CD4-positive, alpha-beta T cell (primary cell): ENCODE measurements at regions not wholly inside any gene's neighbourhood (a gene's known extent, or its start where the extent isn't known, plus 50 kb on each side); places are given as distances from the start of the nearest gene placed in this dataset.

Source experiments
- ATAC-seq: fragments of 200-7000 bp; cut with Tn5 transposase; one replicate; pipeline ENCODE4 v1.10.0; 2022; ENCODE audit warnings: mild to moderate bottlenecking; ENCODE audit not compliant: poor library complexity
- CTCF ChIA-PET: fragments of 350-600 bp; sonication (Branson Sonifier 250); formaldehyde crosslinking; loops from one replicate; lab custom pipeline; 2021; ENCODE audit warnings: antibody characterized with exemption, inconsistent platforms; lab: Charles Lee
- POLR2A ChIA-PET: fragments of 350-600 bp; sonication (Branson Sonifier 250); formaldehyde crosslinking; loops from one replicate; lab custom pipeline; 2021; ENCODE audit warnings: antibody characterized with exemption, inconsistent platforms; lab: Charles Lee
- DNase-seq, 14 experiments: peaks; one replicate each; pipeline ENCODE4 v3.0.0-alpha.2; 2013 to 2020; ENCODE audit warnings: mixed read lengths in 2 of 14
- H3K27ac ChIP-seq, 2 donors: one replicate each; pipeline versions ENCODE4 v1.5.1 to v1.7.0; 2013; ENCODE audit warnings: low read length in 2 of 2, low read depth in 1 of 2, mild to moderate bottlenecking in 1 of 2
- H3K27me3 ChIP-seq, 2 experiments: 1 replicate in 1 of 2; 2 replicates in 1 of 2; pipeline versions ENCODE4 v1.6.1 to v1.7.0; 2013; ENCODE audit warnings: low read length in 2 of 2, control low read depth in 1 of 2, mild to moderate bottlenecking in 1 of 2, moderate library complexity in 1 of 2; ENCODE audit not compliant: insufficient read depth in 2 of 2, control insufficient read depth in 1 of 2
- H3K36me3 ChIP-seq: one replicate; pipeline ENCODE4 v1.6.1; 2013; ENCODE audit warnings: low read length, control low read depth; ENCODE audit not compliant: insufficient read depth
- H3K4me1 ChIP-seq: one replicate; pipeline ENCODE4 v1.6.1; 2013; ENCODE audit warnings: low read length, control low read depth; ENCODE audit not compliant: insufficient read depth
- H3K4me3 ChIP-seq: one replicate; pipeline ENCODE4 v1.5.1; 2013; ENCODE audit warnings: mild to moderate bottlenecking, low read length, moderate library complexity
- H3K9me3 ChIP-seq, 2 experiments: 1 replicate in 1 of 2; 2 replicates in 1 of 2; pipeline versions ENCODE4 v1.6.1 to v1.7.0; 2013; ENCODE audit warnings: low read length in 2 of 2, mild to moderate bottlenecking in 2 of 2, control low read depth in 1 of 2, moderate library complexity in 1 of 2; ENCODE audit not compliant: control insufficient read depth in 1 of 2, insufficient read depth in 1 of 2
- H3K27ac Mint-ChIP-seq: one replicate; pipeline ENCODE4 v1.8.0; 2020; ENCODE audit warnings: mixed read lengths
- H3K27me3 Mint-ChIP-seq: one replicate; pipeline ENCODE4 v1.8.0; 2021; ENCODE audit warnings: mixed read lengths
- H3K36me3 Mint-ChIP-seq: one replicate; pipeline ENCODE4 v1.8.0; 2021; ENCODE audit warnings: low read depth, mixed read lengths
- H3K4me1 Mint-ChIP-seq: one replicate; pipeline ENCODE4 v1.8.0; 2021; ENCODE audit warnings: low read depth, mixed read lengths
- H3K4me3 Mint-ChIP-seq: one replicate; pipeline ENCODE4 v1.8.0; 2020; ENCODE audit warnings: mild to moderate bottlenecking, mixed read lengths
- H3K9me3 Mint-ChIP-seq: one replicate; pipeline ENCODE4 v1.8.0; 2020; ENCODE audit warnings: mixed read lengths
- intact Hi-C, 2 experiments: fragments of 100-400 bp; cut with DNase I in 1 of 2; cut with micrococcal nuclease in 1 of 2; formaldehyde crosslinking; loops; one replicate each; pipeline versions ENCODE4 v1.15.1 to v1.9.0; 2023 to 2025; cut with DNase I, micrococcal nuclease
- TF ChIP-seq, protein P1 (sequence below): fragments of 200-600 bp; IDR thresholded peaks from one replicate; pipeline ENCODE4 v1.8.0; 2022; ENCODE audit warnings: antibody characterized with exemption, mild to moderate bottlenecking

- DNase-seq (peak in 2 of 14 experiments; percentile 5 to 6), ATAC-seq (no peak)
- Histone ChIP-seq H3K36me3 (no peaks in the 10 kb centered on the region), H3K4me3 (no peak overlapping the region), H3K4me1 (no peaks in the 10 kb centered on the region), H3K27ac (no peak overlapping the region), H3K9me3 (no peaks in the 10 kb centered on the region), H3K27me3 (no peaks in the 10 kb centered on the region)
- Mint-ChIP-seq H3K4me1 (no peaks in the 10 kb centered on the region), H3K27me3 (no peaks in the 10 kb centered on the region), H3K27ac (no peak overlapping the region), H3K36me3 (no peaks in the 10 kb centered on the region), H3K9me3 (no peaks in the 10 kb centered on the region), H3K4me3 (no peak overlapping the region)
- POLR2A ChIA-PET, result no interaction called here
- intact Hi-C loops, result no loop called here
- TF ChIP-seq, protein P1, sequence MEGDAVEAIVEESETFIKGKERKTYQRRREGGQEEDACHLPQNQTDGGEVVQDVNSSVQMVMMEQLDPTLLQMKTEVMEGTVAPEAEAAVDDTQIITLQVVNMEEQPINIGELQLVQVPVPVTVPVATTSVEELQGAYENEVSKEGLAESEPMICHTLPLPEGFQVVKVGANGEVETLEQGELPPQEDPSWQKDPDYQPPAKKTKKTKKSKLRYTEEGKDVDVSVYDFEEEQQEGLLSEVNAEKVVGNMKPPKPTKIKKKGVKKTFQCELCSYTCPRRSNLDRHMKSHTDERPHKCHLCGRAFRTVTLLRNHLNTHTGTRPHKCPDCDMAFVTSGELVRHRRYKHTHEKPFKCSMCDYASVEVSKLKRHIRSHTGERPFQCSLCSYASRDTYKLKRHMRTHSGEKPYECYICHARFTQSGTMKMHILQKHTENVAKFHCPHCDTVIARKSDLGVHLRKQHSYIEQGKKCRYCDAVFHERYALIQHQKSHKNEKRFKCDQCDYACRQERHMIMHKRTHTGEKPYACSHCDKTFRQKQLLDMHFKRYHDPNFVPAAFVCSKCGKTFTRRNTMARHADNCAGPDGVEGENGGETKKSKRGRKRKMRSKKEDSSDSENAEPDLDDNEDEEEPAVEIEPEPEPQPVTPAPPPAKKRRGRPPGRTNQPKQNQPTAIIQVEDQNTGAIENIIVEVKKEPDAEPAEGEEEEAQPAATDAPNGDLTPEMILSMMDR, result no peak
- CTCF ChIA-PET, result no interaction called here
Observed at GRCh38 chr6:91487696-91488392, 901.0 kb upstream of the MAP3K7 start.

DNA sequence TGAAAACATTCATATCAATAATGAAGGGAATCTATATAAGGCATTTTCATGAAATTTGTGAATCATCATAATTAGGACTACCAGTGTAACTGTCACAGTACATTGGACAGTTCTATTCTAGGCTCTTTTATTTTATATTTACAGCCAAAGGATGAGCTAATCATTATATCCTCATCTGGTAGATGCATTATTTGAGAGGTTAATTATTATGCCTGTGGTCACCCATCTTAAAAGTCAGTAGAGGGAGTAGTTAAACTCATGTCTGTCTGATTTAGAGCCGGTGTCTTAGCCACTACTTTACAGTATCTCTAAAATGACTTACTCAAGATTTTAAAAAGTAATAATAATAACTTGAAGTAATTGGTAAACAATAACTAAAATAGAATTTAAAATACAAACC is 899.3 kb upstream of the MAP3K7 start:
- Mint-ChIP-seq H3K4me3 (no peak overlapping the region), H3K27ac (no peak overlapping the region), H3K27me3 (no peaks in the 10 kb centered on the region), H3K9me3 (no peaks in the 10 kb centered on the region), H3K36me3 (no peaks in the 10 kb centered on the region), H3K4me1 (no peaks in the 10 kb centered on the region)
- intact Hi-C loops, result no loop called here
- Histone ChIP-seq H3K4me3 (no peak overlapping the region), H3K9me3 (no peaks in the 10 kb centered on the region), H3K36me3 (no peaks in the 10 kb centered on the region), H3K4me1 (no peaks in the 10 kb centered on the region), H3K27ac (no peak overlapping the region), H3K27me3 (no peaks in the 10 kb centered on the region)
- ChIA-PET POLR2A (no interaction called here), CTCF (no interaction called here)
- ATAC-seq (no peak), DNase-seq (no peak)
- TF ChIP-seq, protein P1, result no peak

GRCh38 chr6:91485047-91485446 is 898.2 kb upstream of the MAP3K7 start:
- ChIA-PET CTCF (no interaction called here), POLR2A (no interaction called here)
- H3K27me3 ChIP-seq, result no peaks in the 10 kb centered on the region
- Mint-ChIP-seq H3K27me3 (no peaks in the 10 kb centered on the region), H3K4me3 (no peak overlapping the region), H3K27ac (no peak overlapping the region), H3K9me3 (no peaks in the 10 kb centered on the region), H3K36me3 (no peaks in the 10 kb centered on the region), H3K4me1 (no peaks in the 10 kb centered on the region)
- no peaks in the 10 kb centered on the region for H3K9me3 ChIP-seq
- H3K36me3 ChIP-seq, result no peaks in the 10 kb centered on the region
- H3K4me1 ChIP-seq, result no peaks in the 10 kb centered on the region
- TF ChIP-seq, protein P1, result no peak
- H3K27ac ChIP-seq, result no peak overlapping the region
- H3K4me3 ChIP-seq, result no peak overlapping the region
- no peak for ATAC-seq
- intact Hi-C loops, result no loop called here
- no peak for DNase-seq
